Stomach (tissue), 8 donors: ENCODE measurements at regions not wholly inside any gene's neighbourhood (a gene's known extent, or its start where the extent isn't known, plus 50 kb on each side); places are given as distances from the start of the nearest gene placed in this dataset.
A peak's percentile ranks its signal among the peaks of the same experiment; 100 is the strongest.

Experiments used
- DNase-seq, 2 donors: peaks; one replicate each; pipeline versions ENCODE4 v3.0.0 to v3.0.0-alpha.2; 2013 to 2019
- H3K27ac ChIP-seq, 5 donors: fragments of 200-600 bp in 4 of 5; sonication (generic) in 4 of 5; one replicate each; pipeline ENCODE4 v1.5.1; 2013 to 2019; ENCODE audit warnings: mild to moderate bottlenecking in 1 of 5, moderate library complexity in 1 of 5
- H3K27me3 ChIP-seq, 3 donors: fragments of 200-600 bp; sonication (generic); one replicate each; pipeline ENCODE4 v1.5.1; 2017 to 2019; ENCODE audit warnings: mixed run types in 1 of 3
- H3K36me3 ChIP-seq, 4 donors: fragments of 200-600 bp; sonication (generic); 1 replicate in 3 of 4; 2 replicates in 1 of 4; pipeline ENCODE4 v1.5.1; 2016 to 2019
- H3K4me1 ChIP-seq, 4 donors: fragments of 200-600 bp; sonication (generic); one replicate each; pipeline ENCODE4 v1.5.1; 2016 to 2019
- H3K4me3 ChIP-seq, 4 donors: fragments of 200-600 bp; sonication (generic) in 3 of 4; one replicate each; pipeline ENCODE4 v1.5.1; 2016 to 2019; ENCODE audit warnings: mild to moderate bottlenecking in 1 of 4
- H3K9me3 ChIP-seq, 4 donors: fragments of 200-600 bp; sonication (generic); one replicate each; pipeline ENCODE4 v1.5.1; 2016 to 2019
- CTCF ChIP-seq, 7 experiments: fragments of 450-650 bp in 4 of 7; fragments of 200-600 bp in 3 of 7; sonication (generic) in 3 of 7; IDR thresholded peaks; one replicate each; pipeline ENCODE4 v1.5.1; 2016 to 2019; ENCODE audit warnings: antibody characterized with exemption in 7 of 7, control low read depth in 2 of 7, mild to moderate bottlenecking in 1 of 7
- EP300 ChIP-seq: sonication (generic); formaldehyde crosslinking; IDR thresholded peaks from one replicate; pipeline ENCODE4 v1.6.1; 2017; ENCODE audit warnings: antibody characterized with exemption
- POLR2A ChIP-seq, 4 donors: fragments of 450-650 bp; IDR thresholded peaks; one replicate each; pipeline ENCODE4 v1.6.1; 2016; ENCODE audit warnings: antibody characterized with exemption in 4 of 4, control low read depth in 2 of 4, mild to moderate bottlenecking in 1 of 4, moderate library complexity in 1 of 4
- POLR2AphosphoS5 ChIP-seq, 3 donors: sonication (generic); formaldehyde crosslinking; IDR thresholded peaks; one replicate each; pipeline ENCODE4 v1.6.1; 2016; ENCODE audit warnings: antibody characterized with exemption in 3 of 3
- WGBS, 5 donors: extraction: QIAGEN DNeasy Blood & Tissue Kit in 3 of 5; methylation state at CpG; one replicate each; pipeline versions ENCODE4 v1.1.5 to v1.1.7; 2013 to 2018; 5-methylcytosine and 5-hydroxymethylcytosine counted together
- intact Hi-C: fragments of 100-400 bp; cut with DNase I; formaldehyde crosslinking; loops from one replicate; pipeline ENCODE4 v1.15.1; 2023; ENCODE audit warnings: low total_unique reads
- donor health status: healthy with polysubstance abuse.
- donor health status: Bipolar disorder and iron deficiency.
- donor health status: healthy.

DNA sequence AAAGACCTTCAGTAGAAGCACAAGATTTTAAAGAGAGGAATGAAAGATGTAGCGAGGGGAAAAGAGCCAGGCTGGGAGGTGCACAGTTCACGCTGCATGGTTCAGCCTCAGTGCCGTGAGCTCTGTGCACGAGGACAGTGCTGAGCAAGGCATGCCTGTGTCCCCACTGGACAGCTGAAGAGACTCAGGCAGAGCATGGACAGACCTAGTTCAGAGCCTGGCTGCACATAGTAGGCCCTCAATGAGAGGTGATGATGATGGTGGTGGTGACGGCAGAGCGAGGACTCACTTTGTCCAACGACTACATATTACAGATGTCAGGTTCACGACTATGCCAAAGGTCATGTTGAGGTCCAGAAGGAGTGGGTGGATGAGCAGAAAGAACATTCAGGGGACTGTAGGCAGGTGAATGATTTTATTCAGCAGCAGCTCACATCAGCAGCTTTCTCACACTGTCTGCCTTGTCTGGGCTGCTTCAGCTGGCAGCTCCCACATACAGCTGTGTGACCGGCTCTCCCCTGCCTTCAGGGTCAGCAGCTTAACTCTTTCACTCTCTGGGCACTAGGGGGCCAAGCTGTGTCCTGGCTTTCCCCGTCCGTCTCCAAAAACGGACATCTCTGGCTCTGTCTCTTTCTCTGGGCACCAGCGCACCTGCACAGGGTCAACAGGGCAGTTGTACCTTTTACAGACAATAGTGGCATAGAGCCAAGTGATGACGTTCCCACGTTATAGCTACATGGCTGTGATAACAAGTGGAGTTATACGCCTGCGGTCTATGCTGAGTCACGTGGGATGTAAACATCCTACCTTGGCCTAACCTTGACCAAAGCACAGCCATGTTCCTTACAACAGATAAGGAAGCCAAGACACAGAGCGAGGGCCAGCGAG is 83.4 kb upstream of the KCNK12 start:
- 40 to 55% (median 47%) methylated on average over 20 of the region's 20 CpGs for WGBS, 5 donors
- Histone ChIP-seq H3K27me3 (no peaks in the 10 kb centered on the region), H3K4me1 (peaks cover 0 to 8% (median 2%) of the 10 kb centered on the region in 4 donors), H3K9me3 (peaks cover 0 to 5% (median 0%) of the 10 kb centered on the region in 4 donors), H3K27ac (no peak overlapping the region), H3K4me3 (no peak overlapping the region), H3K36me3 (no peaks in the 10 kb centered on the region)
- peak in 1 of 2 donors; percentile 78 for DNase-seq
- TF ChIP-seq POLR2A (IDR thresholded peaks at IDR 0.05), result no peak
- TF ChIP-seq EP300, result no peak
- TF ChIP-seq CTCF (IDR thresholded peaks at IDR 0.05), result no peak
- TF ChIP-seq POLR2AphosphoS5 (IDR thresholded peaks at IDR 0.05), result no peak
- intact Hi-C loops, result no loop called here

DNA sequence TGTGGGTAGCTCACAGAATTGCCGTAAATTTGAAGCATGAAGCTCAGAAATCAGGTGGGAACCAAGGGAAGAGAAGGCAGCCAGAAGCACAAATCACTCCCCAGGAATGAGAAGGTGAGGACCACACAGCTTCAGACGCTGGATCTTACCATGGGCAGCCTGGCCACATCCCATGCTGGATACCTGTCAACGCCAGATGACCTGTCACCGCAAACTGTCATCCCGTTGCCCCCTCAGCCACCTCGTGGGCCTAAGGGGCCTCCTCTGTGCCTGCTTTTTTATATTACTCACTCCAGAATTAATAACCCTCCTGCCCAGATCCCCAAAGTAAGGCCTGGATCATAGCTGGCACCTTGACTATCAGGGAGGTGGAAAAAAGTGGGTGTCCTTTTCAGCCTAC is 82.3 kb upstream of the KCNK12 start:
- no peaks in the 10 kb centered on the region for H3K27me3 ChIP-seq
- no peak for TF ChIP-seq POLR2AphosphoS5 (IDR thresholded peaks at IDR 0.05)
- no peak for TF ChIP-seq POLR2A (IDR thresholded peaks at IDR 0.05)
- no peak for TF ChIP-seq CTCF (IDR thresholded peaks at IDR 0.05)
- TF ChIP-seq EP300, result no peak
- no peaks in the 10 kb centered on the region for H3K36me3 ChIP-seq
- 84 to 92% (median 87%) methylated on average over 6 of the region's 6 CpGs for WGBS, 5 donors
- peaks cover 0 to 8% (median 2%) of the 10 kb centered on the region in 4 donors for H3K4me1 ChIP-seq
- intact Hi-C loops, result no loop called here
- no peak overlapping the region for H3K4me3 ChIP-seq
- H3K9me3 ChIP-seq, result peaks cover 0 to 5% (median 0%) of the 10 kb centered on the region in 4 donors
- H3K27ac ChIP-seq, result no peak overlapping the region
- DNase-seq, result no peak

DNA sequence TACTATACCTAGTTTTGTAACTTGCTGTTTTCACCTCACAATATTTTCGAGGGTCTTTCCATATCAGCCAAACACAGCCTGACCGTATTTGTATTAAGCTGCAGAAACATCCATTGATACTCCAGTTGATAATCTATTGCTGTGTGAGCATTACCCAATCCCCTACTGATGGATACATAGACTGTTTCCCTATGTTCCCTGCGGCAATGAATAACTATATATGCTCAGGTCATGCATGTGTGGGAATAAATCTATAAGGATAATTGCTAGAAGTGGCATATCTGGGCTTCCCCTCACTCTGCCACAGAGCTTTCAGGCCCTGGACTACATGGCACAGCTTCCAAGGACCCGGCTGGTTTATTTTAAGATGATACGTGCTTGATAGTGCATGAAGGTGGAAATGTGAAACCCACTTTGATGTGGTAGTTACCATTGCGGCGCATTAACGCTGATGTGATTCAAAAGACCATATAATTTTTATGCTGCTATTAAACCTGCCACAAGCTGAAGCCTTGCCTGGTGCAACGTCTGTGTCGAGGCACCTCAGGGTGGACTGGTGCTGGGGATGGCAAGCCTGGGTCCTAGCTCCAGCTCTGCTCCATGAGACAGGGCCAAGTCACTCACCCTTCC is 81.4 kb upstream of the KCNK12 start:
- 85 to 86% (median 85%) methylated on average over 10 of the region's 10 CpGs for WGBS, 5 donors

More for the DNA sequence above, 81.4 kb upstream of the KCNK12 start:
- H3K27me3 ChIP-seq, result no peaks in the 10 kb centered on the region
- no peak for TF ChIP-seq POLR2A (IDR thresholded peaks at IDR 0.05)
- no peak for TF ChIP-seq POLR2AphosphoS5 (IDR thresholded peaks at IDR 0.05)
- no peak for TF ChIP-seq CTCF (IDR thresholded peaks at IDR 0.05)
- TF ChIP-seq EP300, result no peak
- H3K4me3 ChIP-seq, result no peak overlapping the region
- no peak for DNase-seq
- H3K36me3 ChIP-seq, result no peaks in the 10 kb centered on the region
- intact Hi-C loops, result no loop called here
- peaks cover 0 to 5% (median 0%) of the 10 kb centered on the region in 4 donors for H3K9me3 ChIP-seq
- H3K4me1 ChIP-seq, result peaks cover 0 to 8% (median 2%) of the 10 kb centered on the region in 4 donors
- H3K27ac ChIP-seq, result no peak overlapping the region
